ENCODE measurements at regions not wholly inside any gene's neighbourhood (a gene's known extent, or its start where the extent isn't known, plus 50 kb on each side); places are given as distances from the start of the nearest gene placed in this dataset.

- TF ChIP-seq RXRA (IDR thresholded peaks at IDR 0.05): no peak
- TF ChIP-seq EGR1 (IDR thresholded peaks at IDR 0.05; ENCODE audit: low read depth in 2 of 2): no peak
- no peak for TF ChIP-seq JUND (IDR thresholded peaks at IDR 0.05)
- no peak for TF ChIP-seq HNF4G (IDR thresholded peaks at IDR 0.05)
- no peak for TF ChIP-seq CTCF (IDR thresholded peaks at IDR 0.05; ENCODE audit: low read depth, low read length, missing input control)
- TF ChIP-seq REST (IDR thresholded peaks at IDR 0.05): no peak
- 82% methylated on average over 8 of the region's 8 CpGs for WGBS
- H3K9ac ChIP-seq (ENCODE audit: low read depth in 1 of 2, low read length in 2 of 2): no peak overlapping the region
Measured at GRCh38 chr11:115630214-115630613, 126.0 kb upstream of the CADM1 start.

GRCh38 chr11:115629456-115630015 lies 125.3 kb upstream of the CADM1 start:
- TF ChIP-seq ZBTB33 (IDR thresholded peaks at IDR 0.05): no peak
- TF ChIP-seq SP1 (IDR thresholded peaks at IDR 0.05): no peak
- no peak for TF ChIP-seq MAX (IDR thresholded peaks at IDR 0.05)
- no peak for TF ChIP-seq CTCF (IDR thresholded peaks at IDR 0.05; ENCODE audit: low read depth, low read length, missing input control)
- no peak for TF ChIP-seq TAF1 (conservative IDR thresholded peaks at IDR 0.05)
- no peak for TF ChIP-seq JUND (IDR thresholded peaks at IDR 0.05)
- no peak for TF ChIP-seq EGR1 (IDR thresholded peaks at IDR 0.05; ENCODE audit: low read depth in 2 of 2)
- TF ChIP-seq YY1 (IDR thresholded peaks at IDR 0.05): no peak
- TF ChIP-seq RXRA (IDR thresholded peaks at IDR 0.05): no peak
- TF ChIP-seq ATF3 (IDR thresholded peaks at IDR 0.05): no peak
- no peak for TF ChIP-seq REST (IDR thresholded peaks at IDR 0.05)
- no peak for DNase-seq (ENCODE audit: low spot score)
- H3K4me1 ChIP-seq (ENCODE audit: control insufficient read depth in 4 of 4, insufficient read depth in 4 of 4, low read length in 3 of 4): no peaks in the 10 kb centered on the region
- H3K9me3 ChIP-seq (ENCODE audit: control insufficient read depth in 4 of 4, low read length in 3 of 4): no peaks in the 10 kb centered on the region
- WGBS: 88% methylated on average over 5 of the region's 5 CpGs
- H3K36me3 ChIP-seq (ENCODE audit: control insufficient read depth in 4 of 4, insufficient read depth in 3 of 4, low read depth in 1 of 4, low read length in 3 of 4): no peaks in the 10 kb centered on the region
- H3K27me3 ChIP-seq (ENCODE audit: control insufficient read depth in 4 of 4, insufficient read depth in 4 of 4, low read length in 3 of 4): no peaks in the 10 kb centered on the region
- H3K4me3 ChIP-seq (ENCODE audit: low read depth in 1 of 3, low read length in 3 of 3): no peak overlapping the region
- H3K9ac ChIP-seq (ENCODE audit: low read depth in 1 of 2, low read length in 2 of 2): no peak overlapping the region
- H3K27ac ChIP-seq (ENCODE audit: low read depth in 1 of 2, low read length in 2 of 2): no peak overlapping the region

More at GRCh38 chr11:115630214-115630613, 126.0 kb upstream of the CADM1 start:
- Histone ChIP-seq H3K27ac (ENCODE audit: low read depth in 1 of 2, low read length in 2 of 2) (no peak overlapping the region), H3K9me3 (ENCODE audit: control insufficient read depth in 4 of 4, low read length in 3 of 4) (no peaks in the 10 kb centered on the region), H3K27me3 (ENCODE audit: control insufficient read depth in 4 of 4, insufficient read depth in 4 of 4, low read length in 3 of 4) (no peaks in the 10 kb centered on the region), H3K36me3 (ENCODE audit: control insufficient read depth in 4 of 4, insufficient read depth in 3 of 4, low read depth in 1 of 4, low read length in 3 of 4) (no peaks in the 10 kb centered on the region), H3K4me3 (ENCODE audit: low read depth in 1 of 3, low read length in 3 of 3) (no peak overlapping the region), H3K4me1 (ENCODE audit: control insufficient read depth in 4 of 4, insufficient read depth in 4 of 4, low read length in 3 of 4) (no peaks in the 10 kb centered on the region)
- DNase-seq (ENCODE audit: low spot score): no peak
